Kidney epithelial cell (primary cell): ENCODE measurements at regions not wholly inside any gene's neighbourhood (a gene's known extent, or its start where the extent isn't known, plus 50 kb on each side); places are given as distances from the start of the nearest gene placed in this dataset.
"Not testable (repeated sequence)": the region's sequence is repeated elsewhere in the genome, so short reads cannot be mapped to it uniquely, and the experiment has no call there.

Experiments
- DNase-seq: peaks from one replicate; pipeline ENCODE4 v3.0.0-alpha.2; 2010; ENCODE audit warnings: low read depth
- H3K27me3 ChIP-seq: 2 replicates; pipeline ENCODE4 v1.6.0; 2011; ENCODE audit warnings: low read length; ENCODE audit not compliant: control insufficient read depth, insufficient read depth
- H3K36me3 ChIP-seq: 2 replicates; pipeline ENCODE4 v1.5.1; 2011; ENCODE audit warnings: low read length; ENCODE audit not compliant: control insufficient read depth, insufficient read depth
- H3K4me3 ChIP-seq: 2 replicates; pipeline ENCODE4 v1.5.1; 2011; ENCODE audit warnings: low read depth, mild to moderate bottlenecking, control low read depth, low read length
- TF ChIP-seq, protein P1 (sequence below): IDR thresholded peaks from 2 replicates; pipeline ENCODE4 v1.5.1; 2011; ENCODE audit warnings: mild to moderate bottlenecking, moderate library complexity, low read length, control low read depth, inconsistent platforms; ENCODE audit not compliant: insufficient read depth, poor library complexity, severe bottlenecking

DNA sequence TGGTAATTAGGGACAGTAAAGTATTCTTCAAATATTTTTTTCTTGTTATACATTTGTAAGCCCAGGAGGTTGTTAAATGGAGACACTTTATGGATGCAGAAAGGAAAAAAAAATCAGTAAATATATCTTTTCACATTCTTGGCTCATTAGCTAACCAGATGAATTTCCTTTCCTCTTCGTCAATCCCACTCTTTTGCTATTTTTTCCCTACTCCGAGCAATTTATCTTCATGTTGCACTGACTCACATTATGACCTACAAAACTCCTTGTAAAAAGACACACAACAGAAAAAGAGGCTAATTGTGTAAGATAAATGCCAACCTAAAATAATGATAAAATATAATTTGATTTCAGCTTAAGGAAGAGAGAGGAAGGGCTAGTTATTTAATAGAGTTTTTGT is 472.9 kb upstream of the ZNF337 start:
- Histone ChIP-seq H3K36me3 (no peaks in the 10 kb centered on the region), H3K4me3 (no peak overlapping the region), H3K27me3 (no peaks in the 10 kb centered on the region)
- TF ChIP-seq, protein P1, sequence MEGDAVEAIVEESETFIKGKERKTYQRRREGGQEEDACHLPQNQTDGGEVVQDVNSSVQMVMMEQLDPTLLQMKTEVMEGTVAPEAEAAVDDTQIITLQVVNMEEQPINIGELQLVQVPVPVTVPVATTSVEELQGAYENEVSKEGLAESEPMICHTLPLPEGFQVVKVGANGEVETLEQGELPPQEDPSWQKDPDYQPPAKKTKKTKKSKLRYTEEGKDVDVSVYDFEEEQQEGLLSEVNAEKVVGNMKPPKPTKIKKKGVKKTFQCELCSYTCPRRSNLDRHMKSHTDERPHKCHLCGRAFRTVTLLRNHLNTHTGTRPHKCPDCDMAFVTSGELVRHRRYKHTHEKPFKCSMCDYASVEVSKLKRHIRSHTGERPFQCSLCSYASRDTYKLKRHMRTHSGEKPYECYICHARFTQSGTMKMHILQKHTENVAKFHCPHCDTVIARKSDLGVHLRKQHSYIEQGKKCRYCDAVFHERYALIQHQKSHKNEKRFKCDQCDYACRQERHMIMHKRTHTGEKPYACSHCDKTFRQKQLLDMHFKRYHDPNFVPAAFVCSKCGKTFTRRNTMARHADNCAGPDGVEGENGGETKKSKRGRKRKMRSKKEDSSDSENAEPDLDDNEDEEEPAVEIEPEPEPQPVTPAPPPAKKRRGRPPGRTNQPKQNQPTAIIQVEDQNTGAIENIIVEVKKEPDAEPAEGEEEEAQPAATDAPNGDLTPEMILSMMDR = no peak
- DNase-seq = no peak

DNA sequence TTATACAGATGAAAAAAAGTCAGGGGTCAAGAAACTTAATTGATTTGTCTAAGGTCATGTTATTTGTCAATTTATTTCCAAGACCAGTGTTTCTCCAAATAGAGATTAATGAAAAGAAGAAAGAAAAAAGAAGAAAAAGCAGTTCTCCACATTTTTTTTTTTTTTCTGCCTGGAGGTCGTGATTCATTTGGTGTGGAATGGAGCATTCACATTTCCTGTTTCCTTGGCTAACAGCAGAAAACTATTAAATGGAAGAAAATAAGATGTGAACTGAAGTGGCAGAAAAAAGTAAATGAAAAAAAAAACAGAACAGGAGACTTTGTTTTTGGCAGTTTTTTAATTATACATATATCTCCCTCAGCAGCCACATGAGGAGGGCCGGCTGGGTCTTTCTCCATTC is 470.8 kb upstream of the ZNF337 start:
- Histone ChIP-seq H3K36me3 (no peaks in the 10 kb centered on the region), H3K27me3 (no peaks in the 10 kb centered on the region), H3K4me3 (no peak overlapping the region)
- TF ChIP-seq, protein P1 = no peak
- DNase-seq = no peak

DNA sequence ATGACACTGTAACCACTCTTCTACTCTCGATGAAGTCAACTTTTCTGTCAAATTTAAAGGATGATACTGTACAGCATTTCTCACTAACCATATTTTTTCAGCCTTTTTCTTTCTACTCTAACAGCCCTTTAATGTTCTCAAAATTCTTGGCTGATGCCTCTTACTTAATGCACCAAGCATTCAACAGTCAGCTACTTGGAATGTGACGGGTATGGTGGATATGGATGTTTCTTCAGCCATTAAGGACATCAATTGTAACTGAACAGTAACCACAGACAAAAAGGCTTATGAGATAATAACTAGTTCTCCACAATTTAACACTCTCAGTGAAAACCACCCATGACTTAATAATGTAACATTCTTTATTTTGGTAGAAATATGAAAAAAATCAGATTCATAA is 467.2 kb upstream of the ZNF337 start:
- peak; percentile 76 for DNase-seq
- Histone ChIP-seq H3K36me3 (no peaks in the 10 kb centered on the region), H3K4me3 (no peak overlapping the region), H3K27me3 (no peaks in the 10 kb centered on the region)
- TF ChIP-seq, protein P1 = no peak

DNA sequence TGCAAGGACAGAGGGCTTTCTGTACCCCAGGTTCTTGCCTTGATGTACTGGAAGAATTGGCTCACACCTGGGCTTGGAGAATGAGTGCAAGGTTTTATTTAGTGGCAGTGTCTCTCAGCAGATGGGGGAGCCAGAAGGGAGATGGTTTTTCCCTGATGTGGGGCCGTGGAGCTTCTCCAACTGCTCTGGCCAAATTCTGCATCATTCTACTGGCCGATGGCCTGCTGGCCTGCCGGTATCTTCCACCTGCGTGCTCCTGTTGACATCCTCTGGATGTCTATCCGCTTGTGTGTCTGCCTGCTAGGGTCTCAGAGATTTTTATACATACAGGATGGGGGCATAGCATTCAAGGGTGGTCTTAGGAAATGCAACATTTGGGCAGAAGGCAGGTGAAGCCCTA is 466.5 kb upstream of the ZNF337 start:
- not testable (repeated sequence) for H3K27me3 ChIP-seq, H3K36me3 ChIP-seq, H3K4me3 ChIP-seq, DNase-seq

DNA sequence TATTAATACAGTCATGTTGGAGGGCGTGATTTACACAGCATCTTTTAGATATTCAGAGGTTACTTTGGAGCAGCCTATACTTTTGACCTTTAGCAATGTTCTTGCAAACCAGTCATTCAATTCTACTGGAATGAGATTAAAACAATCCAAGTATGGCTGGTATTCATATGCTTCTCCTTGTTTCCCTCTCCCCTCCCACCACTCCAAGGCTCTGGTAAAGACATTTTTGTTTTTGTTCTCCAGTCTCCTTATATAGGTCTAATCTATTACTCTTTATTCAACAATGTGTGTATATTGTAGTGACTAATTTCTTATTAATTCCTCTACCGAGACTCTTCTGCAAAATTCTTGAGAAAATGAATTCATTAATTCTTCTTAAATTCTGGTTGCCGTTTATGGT is 465.1 kb upstream of the ZNF337 start:
- not testable (repeated sequence) for DNase-seq, H3K36me3 ChIP-seq, H3K27me3 ChIP-seq, H3K4me3 ChIP-seq

DNA sequence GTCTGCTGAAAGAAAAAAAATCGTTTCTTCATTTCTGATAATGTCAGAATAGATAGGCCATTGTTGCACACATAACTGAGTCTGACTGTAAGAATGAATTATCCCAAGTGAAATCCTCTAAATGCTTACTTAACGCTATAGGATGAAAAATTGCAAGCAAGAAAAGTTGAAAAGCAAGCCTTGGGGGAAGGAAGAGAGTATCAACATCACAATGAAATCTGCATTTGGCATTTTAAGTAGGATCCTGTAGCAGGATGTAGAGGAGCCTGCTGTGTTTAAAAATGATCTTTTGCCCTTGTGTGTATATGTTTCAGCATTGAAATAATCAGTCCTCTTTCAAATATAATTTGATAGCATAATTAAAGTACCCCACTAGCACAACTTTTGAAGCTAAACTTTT is 464.3 kb upstream of the ZNF337 start:
- H3K36me3 ChIP-seq, H3K27me3 ChIP-seq, H3K4me3 ChIP-seq, DNase-seq: not testable (repeated sequence)

DNA sequence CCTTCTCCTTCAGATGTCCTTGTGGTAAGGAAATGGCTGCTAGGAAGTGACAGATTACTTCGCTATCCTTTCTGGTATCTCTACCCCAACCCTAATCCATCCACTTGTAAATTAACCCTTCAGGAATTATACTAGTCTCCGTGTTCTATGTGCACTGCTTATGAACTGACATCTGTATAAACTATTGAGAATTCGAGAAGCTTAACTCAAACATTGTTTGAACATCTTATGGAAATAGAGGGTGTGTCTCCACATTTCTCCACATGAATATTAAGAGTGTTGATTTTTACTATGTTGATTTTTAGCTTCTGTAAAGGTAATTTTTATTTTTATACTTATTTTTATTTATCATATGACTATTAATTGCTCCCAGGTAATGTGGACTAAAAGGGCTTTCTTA is 457.6 kb upstream of the ZNF337 start:
- TF ChIP-seq, protein P1 = no peak
- Histone ChIP-seq H3K36me3 (no peaks in the 10 kb centered on the region), H3K27me3 (no peaks in the 10 kb centered on the region), H3K4me3 (no peak overlapping the region)
- no peak for DNase-seq
